Karpas-422 (cell line): ENCODE measurements at regions not wholly inside any gene's neighbourhood (a gene's known extent, or its start where the extent isn't known, plus 50 kb on each side); places are given as distances from the start of the nearest gene placed in this dataset.

Experiments
- DNase-seq: peaks from one replicate; pipeline ENCODE4 v3.0.0-alpha.2; 2015
- H2AFZ ChIP-seq: fragments of 200-600 bp; sonication (generic); 2 replicates; pipeline ENCODE4 v1.6.1; 2014; ENCODE audit warnings: antibody characterized with exemption, low read length, mixed read lengths
- H3K27ac ChIP-seq: fragments of 200-600 bp; sonication (generic); 2 replicates; pipeline ENCODE4 v1.5.1; 2014; ENCODE audit warnings: mild to moderate bottlenecking, low read length, moderate library complexity
- H3K27me3 ChIP-seq: fragments of 200-600 bp; sonication (generic); 2 replicates; pipeline ENCODE4 v1.6.1; 2014; ENCODE audit warnings: low read length, mixed read lengths
- H3K36me3 ChIP-seq: fragments of 200-600 bp; sonication (generic); 2 replicates; pipeline ENCODE4 v1.6.1; 2014; ENCODE audit warnings: low read length, mixed read lengths; ENCODE audit not compliant: insufficient read depth
- H3K4me1 ChIP-seq: fragments of 200-600 bp; sonication (generic); 2 replicates; pipeline ENCODE4 v1.6.1; 2014; ENCODE audit warnings: mild to moderate bottlenecking, low read length, mixed read lengths
- H3K4me2 ChIP-seq: fragments of 200-600 bp; sonication (generic); 2 replicates; pipeline ENCODE4 v1.6.1; 2014; ENCODE audit warnings: low read length, low read depth, mild to moderate bottlenecking; ENCODE audit not compliant: poor library complexity, severe bottlenecking
- H3K4me3 ChIP-seq: fragments of 200-600 bp; sonication (generic); 2 replicates; pipeline ENCODE4 v1.5.1; 2014; ENCODE audit warnings: mild to moderate bottlenecking, antibody characterized with exemption, low read length, mixed read lengths
- H3K79me2 ChIP-seq: fragments of 200-600 bp; sonication (generic); 2 replicates; pipeline ENCODE4 v1.6.1; 2014; ENCODE audit warnings: mild to moderate bottlenecking, low read length, mixed read lengths
- H3K9ac ChIP-seq: fragments of 200-600 bp; sonication (generic); 2 replicates; pipeline ENCODE4 v1.6.0; 2014; ENCODE audit warnings: low read length
- H3K9me2 ChIP-seq: fragments of 200-600 bp; sonication (generic), shearing (Covaris generic); replicated peaks from 2 replicates; pipeline ENCODE4 v1.6.0; 2014; ENCODE audit warnings: mild to moderate bottlenecking, low read length, moderate library complexity; ENCODE audit not compliant: insufficient read depth
- H3K9me3 ChIP-seq: fragments of 300-700, 200-600 bp; sonication (generic); 2 replicates; pipeline ENCODE4 v1.6.1; 2014; ENCODE audit warnings: low read length, mixed read lengths
- H4K20me1 ChIP-seq: fragments of 200-600 bp; sonication (generic); 2 replicates; pipeline ENCODE4 v1.6.1; 2014; ENCODE audit warnings: mild to moderate bottlenecking, antibody characterized with exemption, low read length, low read depth; ENCODE audit not compliant: insufficient read depth

DNA sequence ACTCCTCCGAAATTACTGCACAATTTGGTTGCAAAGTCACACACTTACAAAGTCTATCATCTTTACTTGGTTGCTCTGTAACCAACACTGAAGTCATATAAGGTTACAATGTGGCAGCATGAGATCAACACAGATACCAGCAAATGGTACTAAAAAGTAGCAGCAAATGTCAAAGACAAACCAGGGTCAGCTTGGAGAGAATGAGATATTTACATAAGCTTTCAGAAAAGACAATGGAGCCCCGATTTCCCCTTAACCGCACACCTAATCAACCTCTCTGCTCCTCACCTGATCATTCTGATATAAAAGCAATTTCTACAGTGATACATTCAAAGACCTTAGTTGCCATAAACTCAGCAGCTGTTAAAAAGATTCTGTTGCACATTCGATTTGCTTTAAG is 76.4 kb upstream of the FOXN3 start:
- H2AFZ ChIP-seq, result no peak overlapping the region; the same call in 1 of the 2 replicates
- H3K27me3 ChIP-seq, result no peaks in the 10 kb centered on the region
- no peaks in the 10 kb centered on the region for H3K9me2 ChIP-seq
- DNase-seq, result peak; percentile 72
- H4K20me1 ChIP-seq, result no peaks in the 10 kb centered on the region
- H3K9ac ChIP-seq, result peak overlapping the region; percentile 19
- H3K79me2 ChIP-seq, result no peaks in the 10 kb centered on the region
- H3K36me3 ChIP-seq, result no peaks in the 10 kb centered on the region
- H3K27ac ChIP-seq, result peak overlapping the region; percentile 75
- H3K4me3 ChIP-seq, result peak overlapping the region; percentile 56
- peaks cover 33% of the 10 kb centered on the region for H3K4me1 ChIP-seq
- no peaks in the 10 kb centered on the region for H3K9me3 ChIP-seq
- peak overlapping the region; percentile 82 for H3K4me2 ChIP-seq

- Histone ChIP-seq H3K4me3 (no peak overlapping the region), H2AFZ (no peak overlapping the region), H3K36me3 (no peaks in the 10 kb centered on the region), H3K4me2 (no peak overlapping the region), H3K27me3 (no peaks in the 10 kb centered on the region), H3K4me1 (peaks cover 33% of the 10 kb centered on the region), H3K79me2 (no peaks in the 10 kb centered on the region), H3K27ac (no peak overlapping the region), H4K20me1 (no peaks in the 10 kb centered on the region), H3K9ac (no peak overlapping the region), H3K9me2 (no peaks in the 10 kb centered on the region), H3K9me3 (no peaks in the 10 kb centered on the region)
- no peak for DNase-seq
These were observed 74.8 kb upstream of the FOXN3 start for GRCh38 chr14:89491711-89492381.

- H3K27ac ChIP-seq, result no peak overlapping the region
- H4K20me1 ChIP-seq, result no peaks in the 10 kb centered on the region
- no peak for DNase-seq
- no peak overlapping the region for H3K4me3 ChIP-seq
- H3K4me1 ChIP-seq, result peaks cover 31% of the 10 kb centered on the region
- H3K9ac ChIP-seq, result no peak overlapping the region
- H3K9me2 ChIP-seq, result no peaks in the 10 kb centered on the region
- H3K36me3 ChIP-seq, result no peaks in the 10 kb centered on the region
- no peak overlapping the region for H2AFZ ChIP-seq
- H3K27me3 ChIP-seq, result no peaks in the 10 kb centered on the region
- no peaks in the 10 kb centered on the region for H3K9me3 ChIP-seq
- no peaks in the 10 kb centered on the region for H3K79me2 ChIP-seq
- H3K4me2 ChIP-seq, result no peak overlapping the region
These were observed 73.4 kb upstream of the FOXN3 start for GRCh38 chr14:89490466-89490865.

DNA sequence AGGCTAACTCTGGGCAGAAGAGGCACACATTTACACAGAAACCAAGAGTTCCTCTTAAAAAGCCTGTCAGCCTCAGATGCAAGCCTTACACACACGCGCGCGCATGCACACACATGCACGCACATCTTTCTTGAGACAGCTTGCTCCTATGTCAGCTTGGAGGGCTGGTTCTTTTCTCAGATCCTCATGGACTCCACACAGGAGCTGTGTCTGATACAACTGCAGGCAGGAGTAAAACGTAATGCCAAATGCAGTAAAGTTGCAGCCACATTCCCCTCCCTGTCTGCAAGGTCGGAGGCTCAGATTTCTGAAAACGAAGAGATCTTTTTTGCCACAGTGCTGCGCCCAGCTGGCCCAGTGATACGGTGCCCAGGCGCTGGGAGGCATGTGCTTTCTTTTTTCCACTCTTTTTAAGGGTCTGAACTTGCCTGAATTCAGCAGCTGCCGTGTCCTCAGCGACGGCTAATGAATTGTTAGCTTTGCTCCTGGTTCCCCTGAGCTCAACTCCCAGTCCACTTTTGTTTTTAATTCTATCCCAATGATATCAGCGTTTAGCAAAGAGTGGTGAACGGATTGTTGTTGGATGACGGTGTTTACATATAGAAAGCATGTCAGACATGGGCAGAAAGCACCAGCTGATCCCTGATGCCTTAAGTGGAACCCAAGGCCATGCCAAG is 72.9 kb upstream of the FOXN3 start:
- Histone ChIP-seq H3K4me3 (no peak overlapping the region), H3K36me3 (no peaks in the 10 kb centered on the region), H3K79me2 (no peaks in the 10 kb centered on the region), H4K20me1 (no peaks in the 10 kb centered on the region), H3K4me1 (peaks cover 26% of the 10 kb centered on the region), H3K9me3 (no peaks in the 10 kb centered on the region), H3K27ac (no peak overlapping the region), H3K9ac (no peak overlapping the region), H3K9me2 (no peaks in the 10 kb centered on the region), H3K4me2 (no peak overlapping the region), H3K27me3 (no peaks in the 10 kb centered on the region), H2AFZ (no peak overlapping the region)
- no peak for DNase-seq

DNA sequence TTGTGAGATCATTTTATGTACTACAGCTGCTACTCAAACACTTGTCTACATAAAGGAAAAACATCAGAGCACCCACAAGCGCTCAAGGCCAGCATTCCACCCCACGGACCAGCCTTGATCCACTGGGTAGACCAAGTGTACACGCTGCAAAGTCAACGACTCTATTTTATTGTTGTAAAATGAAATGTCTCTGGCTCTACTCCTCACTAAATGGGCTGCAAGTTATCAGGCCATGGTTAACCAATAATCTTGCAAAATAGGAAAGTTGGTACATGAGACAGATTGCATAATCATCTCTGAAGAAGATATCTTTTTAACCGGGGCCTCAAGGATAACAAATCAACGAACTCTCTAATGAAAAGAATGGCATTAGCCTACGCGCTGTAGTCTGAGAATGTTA is 69.9 kb upstream of the FOXN3 start:
- Histone ChIP-seq H3K79me2 (no peaks in the 10 kb centered on the region), H3K9me3 (no peaks in the 10 kb centered on the region), H3K4me3 (no peak overlapping the region), H3K27ac (no peak overlapping the region), H3K9ac (no peak overlapping the region), H3K4me1 (no peaks in the 10 kb centered on the region), H3K9me2 (no peaks in the 10 kb centered on the region), H3K4me2 (no peak overlapping the region), H3K27me3 (no peaks in the 10 kb centered on the region), H3K36me3 (no peaks in the 10 kb centered on the region), H2AFZ (no peak overlapping the region), H4K20me1 (no peaks in the 10 kb centered on the region)
- no peak for DNase-seq

DNA sequence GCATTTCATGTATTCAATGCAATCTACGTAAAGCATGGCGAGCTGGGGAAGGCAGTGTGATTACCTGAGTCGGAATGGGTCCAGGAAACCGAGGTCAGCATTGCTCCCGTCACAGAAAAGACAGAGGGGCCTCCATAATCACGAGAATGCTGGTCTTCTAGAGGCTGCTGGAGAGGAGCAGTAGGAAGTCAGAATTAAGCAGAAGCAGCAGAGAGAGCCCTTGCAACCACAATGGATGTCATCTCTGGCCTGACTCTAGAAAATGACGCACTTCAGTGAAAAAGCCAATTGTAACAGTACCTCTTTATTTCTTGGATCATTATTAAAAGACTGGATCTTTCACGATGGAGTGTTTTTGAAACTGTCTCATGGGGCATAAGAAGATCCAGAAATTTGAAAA is 69.5 kb upstream of the FOXN3 start:
- H3K9me3 ChIP-seq, result no peaks in the 10 kb centered on the region
- no peak overlapping the region for H3K4me3 ChIP-seq
- DNase-seq, result no peak
- no peaks in the 10 kb centered on the region for H3K27me3 ChIP-seq
- no peaks in the 10 kb centered on the region for H4K20me1 ChIP-seq
- no peaks in the 10 kb centered on the region for H3K4me1 ChIP-seq
- no peak overlapping the region for H3K27ac ChIP-seq
- no peak overlapping the region for H3K9ac ChIP-seq
- no peaks in the 10 kb centered on the region for H3K36me3 ChIP-seq
- no peaks in the 10 kb centered on the region for H3K9me2 ChIP-seq
- H3K4me2 ChIP-seq, result no peak overlapping the region
- no peak overlapping the region for H2AFZ ChIP-seq
- no peaks in the 10 kb centered on the region for H3K79me2 ChIP-seq

DNA sequence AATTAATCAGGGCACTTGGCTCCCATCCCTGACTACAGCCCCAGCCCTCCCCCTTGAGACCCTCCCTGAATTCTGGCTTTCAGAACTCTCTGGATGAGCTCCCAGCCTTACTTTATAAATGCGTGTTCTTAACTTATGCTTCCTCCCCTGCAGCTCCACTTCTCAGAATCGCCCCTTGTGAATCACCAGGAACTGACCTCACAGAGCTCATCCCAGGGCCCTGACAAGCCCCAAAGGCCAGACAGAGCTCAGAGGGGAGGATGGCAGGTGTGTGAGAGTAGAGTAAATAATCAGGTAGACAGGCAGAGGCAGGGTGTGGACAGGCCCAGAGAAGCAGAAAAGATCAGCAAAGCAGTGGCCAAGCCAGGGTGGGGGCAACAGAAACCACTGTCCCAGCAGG is 68.2 kb upstream of the FOXN3 start:
- no peak overlapping the region for H2AFZ ChIP-seq
- H3K79me2 ChIP-seq, result no peaks in the 10 kb centered on the region
- H3K9me3 ChIP-seq, result no peaks in the 10 kb centered on the region
- H3K4me2 ChIP-seq, result no peak overlapping the region
- H3K9me2 ChIP-seq, result no peaks in the 10 kb centered on the region
- H3K36me3 ChIP-seq, result no peaks in the 10 kb centered on the region
- H3K27me3 ChIP-seq, result no peaks in the 10 kb centered on the region
- no peak overlapping the region for H3K27ac ChIP-seq
- no peak overlapping the region for H3K4me3 ChIP-seq
- DNase-seq, result no peak
- H3K9ac ChIP-seq, result no peak overlapping the region
- H3K4me1 ChIP-seq, result no peaks in the 10 kb centered on the region
- H4K20me1 ChIP-seq, result no peaks in the 10 kb centered on the region

DNA sequence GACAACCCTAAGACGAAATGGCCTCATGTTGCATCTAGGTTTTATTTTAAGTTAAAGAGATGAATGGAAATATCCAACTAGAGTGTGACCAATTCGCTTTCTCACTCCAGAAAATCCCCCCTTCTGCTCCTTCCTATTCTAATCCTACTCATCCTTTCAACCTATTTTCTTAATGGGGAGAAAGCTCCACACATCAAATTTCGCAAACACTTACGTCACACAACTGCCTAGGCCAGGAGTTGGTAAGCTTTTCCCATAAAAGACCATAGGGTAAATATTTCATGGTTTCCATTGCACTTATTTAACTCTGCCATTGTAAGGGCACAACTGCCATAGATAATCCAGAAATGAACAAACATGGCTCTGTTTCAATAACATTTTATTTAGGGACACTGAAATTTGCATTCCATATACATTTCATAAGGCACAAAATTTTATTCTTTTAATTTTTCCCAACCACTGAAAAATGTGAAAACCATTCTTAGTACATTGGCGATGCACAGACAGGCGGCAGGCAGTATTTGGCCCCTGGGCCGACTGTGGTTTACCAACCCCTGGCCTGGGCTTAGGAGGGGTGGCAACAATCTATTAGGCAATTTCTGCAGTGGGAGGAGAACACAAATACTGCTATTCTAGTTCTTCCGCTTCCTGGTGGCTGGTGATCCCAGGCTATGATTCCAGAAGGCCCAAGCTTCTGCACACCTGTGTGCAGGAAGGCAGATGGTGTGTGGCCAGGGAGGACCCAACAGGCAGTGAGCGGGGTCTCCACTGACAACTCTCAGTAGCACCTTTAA is 67.2 kb upstream of the FOXN3 start:
- Histone ChIP-seq H3K9ac (no peak overlapping the region), H4K20me1 (no peaks in the 10 kb centered on the region), H2AFZ (no peak overlapping the region), H3K27ac (no peak overlapping the region), H3K9me2 (no peaks in the 10 kb centered on the region), H3K79me2 (no peaks in the 10 kb centered on the region), H3K4me1 (no peaks in the 10 kb centered on the region), H3K4me2 (no peak overlapping the region), H3K27me3 (0 out of 2 replicates have a peak, but pooled peaks cover under 1% of the 10 kb centered on the region), H3K36me3 (no peaks in the 10 kb centered on the region), H3K9me3 (no peaks in the 10 kb centered on the region), H3K4me3 (no peak overlapping the region)
- DNase-seq, result no peak
